SK-MEL-5 (cell line): ENCODE measurements at regions not wholly inside any gene's neighbourhood (a gene's known extent, or its start where the extent isn't known, plus 50 kb on each side); places are given as distances from the start of the nearest gene placed in this dataset.
A peak's percentile ranks its signal among the peaks of the same experiment; 100 is the strongest.
"Not testable (repeated sequence)": the region's sequence is repeated elsewhere in the genome, so short reads cannot be mapped to it uniquely, and the experiment has no call there.

Experiments
- DNase-seq: peaks from one replicate; pipeline ENCODE4 v3.0.0-alpha.2; 2016; ENCODE audit warnings: low read depth, low spot score
- in situ Hi-C: cut with HindIII; loops from 2 replicates; pipeline ENCODE4 v1.10.0; 2016; ENCODE audit warnings: low sequenced_read_pairs, high pct_unique_total_duplicates, low pct_unique_long_range_greater_than_20kb

DNA sequence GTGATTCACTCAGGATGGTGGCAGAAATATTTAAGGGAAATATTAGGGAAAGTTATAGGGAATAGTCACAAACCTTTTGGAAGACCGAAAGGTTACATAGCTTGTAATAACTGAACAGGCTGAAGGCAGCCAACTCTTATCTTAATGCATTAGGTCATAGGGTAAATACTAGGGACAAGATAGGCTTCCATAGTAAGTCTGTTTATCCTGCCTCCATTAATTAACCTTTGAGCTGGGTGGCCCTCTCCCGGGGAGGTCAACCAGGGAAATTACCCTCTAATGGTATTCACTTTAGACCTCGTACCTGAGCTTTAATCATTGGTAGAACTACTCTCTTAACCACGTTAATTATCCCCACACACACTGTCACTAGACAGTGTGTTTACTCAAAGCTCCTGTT is 981.8 kb downstream of the SLC16A7 start:
- no peak for DNase-seq
- in situ Hi-C loops = no loop called here

DNA sequence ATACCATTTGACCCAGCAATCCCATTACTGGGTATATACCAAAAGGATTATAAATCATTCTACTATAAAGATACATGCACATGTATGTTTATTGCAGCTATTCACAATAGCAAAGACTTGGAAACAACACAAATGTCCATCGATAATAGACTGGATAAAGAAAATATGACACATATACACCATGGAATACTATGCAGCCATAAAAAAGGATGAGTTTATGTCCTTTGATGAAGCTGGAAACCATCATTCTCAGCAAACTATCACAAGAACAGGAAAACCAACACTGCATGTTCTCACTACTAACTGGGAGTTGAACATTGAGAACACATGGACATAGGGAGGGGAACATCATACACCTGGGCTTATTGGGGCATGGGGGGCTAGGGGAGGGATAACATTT is 991.8 kb downstream of the SLC16A7 start:
- in situ Hi-C loops = not testable (repeated sequence)

GRCh38 chr12:60594035-60594711 is 998.3 kb downstream of the SLC16A7 start:
- in situ Hi-C loops = no loop called here
- no peak for DNase-seq

More for the DNA sequence above, 991.8 kb downstream of the SLC16A7 start:
- not testable (repeated sequence) for DNase-seq

GRCh38 chr12:60602601-60603000 is 1006.8 kb downstream of the SLC16A7 start:
- in situ Hi-C loops = no loop called here

GRCh38 chr12:60603475-60603874 is 1007.6 kb downstream of the SLC16A7 start:
- DNase-seq, in situ Hi-C loops: not testable (repeated sequence)

More at GRCh38 chr12:60602601-60603000, 1006.8 kb downstream of the SLC16A7 start:
- DNase-seq = no peak

DNA sequence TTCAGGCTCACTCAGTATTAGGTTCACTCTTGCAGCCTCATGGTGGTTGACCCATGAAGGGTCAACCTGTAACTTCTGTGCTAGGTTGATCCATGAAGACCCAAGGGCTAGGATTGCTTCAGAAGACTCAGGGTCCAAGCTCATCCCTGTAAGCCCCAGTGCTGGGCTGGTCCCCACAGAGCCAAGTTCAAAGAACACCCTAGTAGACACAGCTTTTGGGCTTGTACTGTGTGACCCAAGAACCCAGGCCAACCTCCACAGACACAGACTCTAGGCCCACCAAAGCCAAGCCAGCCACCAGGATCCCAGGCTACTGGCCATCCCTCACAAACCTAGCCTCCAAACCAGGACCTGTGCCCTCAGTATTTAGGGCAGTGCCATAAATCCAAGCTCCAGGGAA is 1020.6 kb downstream of the SLC16A7 start:
- in situ Hi-C loops = no loop called here

GRCh38 chr12:60630796-60631195 is 1035.0 kb downstream of the SLC16A7 start:
- DNase-seq = no peak

More for the DNA sequence above, 1020.6 kb downstream of the SLC16A7 start:
- DNase-seq = no peak

DNA sequence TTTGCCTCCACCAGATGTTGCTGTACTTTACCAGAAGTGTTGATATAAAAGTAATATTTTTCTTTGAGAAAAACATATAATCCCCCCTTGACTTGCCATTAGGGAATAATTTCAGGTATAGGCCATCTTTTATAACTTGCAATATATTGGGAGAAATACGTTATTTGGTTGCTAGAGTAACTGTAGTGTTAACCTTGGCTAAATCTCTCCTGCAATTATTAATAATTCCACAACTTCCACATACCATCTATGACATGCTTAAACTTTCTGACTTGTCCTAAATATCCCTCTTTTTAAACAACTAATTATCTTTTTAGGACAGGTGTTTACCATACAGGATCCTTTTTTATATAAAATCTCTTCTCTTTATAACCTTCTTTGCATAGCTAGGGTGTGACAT is 1048.2 kb downstream of the SLC16A7 start:
- no peak for DNase-seq
- in situ Hi-C loops = no loop called here

More at GRCh38 chr12:60630796-60631195, 1035.0 kb downstream of the SLC16A7 start:
- in situ Hi-C loops = no loop called here

DNA sequence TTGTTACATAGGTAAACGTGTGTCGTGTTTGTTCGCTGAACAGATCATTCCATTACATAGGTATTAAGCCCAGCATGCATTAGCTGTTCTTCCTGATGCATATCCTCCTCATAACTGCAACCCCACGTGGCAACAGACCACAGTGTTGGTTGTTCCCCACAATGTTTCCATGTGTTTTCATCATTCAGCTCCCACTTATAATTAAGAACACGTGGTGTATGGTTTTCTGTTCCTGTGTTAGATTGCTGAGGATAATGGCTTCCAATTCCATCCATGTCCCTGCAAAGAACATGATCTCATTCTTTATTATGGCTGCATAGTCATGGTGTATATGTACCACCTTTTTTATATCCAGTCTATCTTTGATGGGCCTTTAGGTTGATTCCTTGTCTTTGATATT is 1071.1 kb downstream of the SLC16A7 start:
- in situ Hi-C loops = no loop called here
- DNase-seq = no peak

GRCh38 chr12:60672949-60673348 is 1077.1 kb downstream of the SLC16A7 start:
- in situ Hi-C loops = no loop called here
- no peak for DNase-seq

DNA sequence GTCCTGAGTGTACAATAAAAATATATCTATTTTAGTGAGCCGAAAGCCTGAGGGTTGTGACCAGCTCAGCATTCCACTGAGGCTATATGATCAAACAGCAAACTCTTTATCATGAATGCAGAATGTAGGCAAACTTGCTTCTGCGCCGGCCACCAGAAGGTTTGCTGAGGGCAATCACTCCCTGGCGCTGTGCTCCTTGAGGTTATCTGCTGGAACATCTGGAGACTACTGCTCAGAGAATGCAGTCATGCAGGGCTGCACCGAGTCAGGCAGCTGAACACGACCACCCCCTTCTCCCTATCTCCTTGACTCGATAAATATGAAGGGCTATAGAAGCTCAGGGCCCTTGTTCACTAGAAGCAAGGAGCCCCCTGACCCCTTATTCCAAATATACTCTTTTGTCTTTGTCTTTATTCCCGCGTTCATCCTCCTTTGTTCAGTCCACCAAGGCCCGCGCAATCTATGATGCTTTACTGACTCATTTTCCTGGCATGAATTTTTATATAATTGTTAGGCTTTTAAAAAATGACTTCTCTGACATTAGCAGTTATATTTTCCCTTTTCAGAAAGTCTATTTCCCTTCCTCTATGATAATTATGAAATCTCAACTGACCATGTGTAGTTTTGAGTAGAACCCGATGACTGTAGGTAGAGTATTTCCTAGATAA is 1089.3 kb downstream of the SLC16A7 start:
- in situ Hi-C loops = no loop called here
- no peak for DNase-seq

DNA sequence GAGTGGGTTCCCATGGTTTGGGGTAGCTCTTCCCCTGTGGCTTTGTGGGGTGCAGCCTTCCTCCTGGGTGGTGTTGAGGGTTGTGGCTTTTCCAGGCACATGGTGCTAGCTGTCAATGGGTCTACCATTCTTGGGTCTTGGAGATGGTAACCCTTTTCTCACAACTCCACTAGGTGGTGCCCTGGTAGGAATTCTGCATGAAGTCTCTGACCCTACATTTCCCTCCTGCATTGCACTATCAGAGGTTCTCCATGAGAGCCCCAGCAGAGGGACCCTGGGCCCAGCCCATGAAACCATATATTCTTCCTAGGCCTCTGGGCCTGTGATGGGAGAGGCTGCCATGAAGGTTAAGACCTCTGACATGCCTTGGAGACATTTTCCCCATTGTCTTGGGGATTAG is 1093.3 kb downstream of the SLC16A7 start:
- peak; percentile 70 for DNase-seq
- in situ Hi-C loops = no loop called here

DNA sequence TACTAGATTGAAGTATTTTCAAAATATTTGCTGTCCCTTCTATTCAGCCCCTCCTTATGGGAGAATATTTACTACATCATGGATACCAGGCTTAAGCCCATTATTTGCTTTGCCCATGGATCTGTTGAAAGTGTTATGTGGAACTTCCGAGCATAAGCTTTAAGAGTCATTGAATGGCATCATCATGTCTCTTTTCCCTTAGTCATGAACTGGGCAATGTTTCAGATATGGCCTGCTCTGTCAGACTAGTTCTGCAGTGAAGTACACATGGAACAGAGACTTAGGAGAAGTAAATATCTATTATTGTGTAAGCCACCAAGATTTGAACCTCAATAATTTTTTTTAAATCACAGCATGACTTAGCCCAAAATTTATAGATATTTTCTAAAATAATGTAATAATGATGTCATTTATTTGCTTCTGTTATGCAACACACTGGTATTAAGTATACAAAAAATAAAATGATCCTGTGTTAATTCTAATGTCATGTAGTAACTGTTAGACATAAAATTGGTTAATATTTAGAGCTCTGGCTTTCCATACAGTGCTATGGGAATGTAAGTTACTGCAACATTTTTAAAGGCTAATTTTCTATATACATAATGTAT is 1097.3 kb downstream of the SLC16A7 start:
- DNase-seq = no peak
- in situ Hi-C loops = no loop called here

- in situ Hi-C loops = no loop called here
- no peak for DNase-seq
These were observed 1108.5 kb downstream of the SLC16A7 start for GRCh38 chr12:60704171-60704914.

DNA sequence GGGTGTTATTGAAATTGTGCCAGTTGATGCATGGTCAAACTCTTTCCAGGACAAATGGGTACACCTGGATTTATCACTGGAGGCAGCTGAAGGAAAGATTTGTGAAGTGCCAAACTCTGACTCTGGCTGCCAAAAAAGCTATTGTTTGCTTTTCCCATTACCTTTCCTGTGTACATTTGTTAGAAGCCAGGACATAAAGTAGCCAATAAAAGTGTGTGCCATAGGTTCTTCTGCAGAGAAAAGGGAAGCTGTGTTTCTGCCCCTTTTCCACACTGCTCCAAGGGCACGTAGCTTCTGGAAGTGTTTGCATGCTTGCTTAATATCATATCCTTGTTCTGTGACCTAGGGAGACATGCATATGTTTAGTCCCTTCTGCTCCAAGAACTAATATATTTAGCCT is 1114.4 kb downstream of the SLC16A7 start:
- DNase-seq = no peak
- in situ Hi-C loops = no loop called here

DNA sequence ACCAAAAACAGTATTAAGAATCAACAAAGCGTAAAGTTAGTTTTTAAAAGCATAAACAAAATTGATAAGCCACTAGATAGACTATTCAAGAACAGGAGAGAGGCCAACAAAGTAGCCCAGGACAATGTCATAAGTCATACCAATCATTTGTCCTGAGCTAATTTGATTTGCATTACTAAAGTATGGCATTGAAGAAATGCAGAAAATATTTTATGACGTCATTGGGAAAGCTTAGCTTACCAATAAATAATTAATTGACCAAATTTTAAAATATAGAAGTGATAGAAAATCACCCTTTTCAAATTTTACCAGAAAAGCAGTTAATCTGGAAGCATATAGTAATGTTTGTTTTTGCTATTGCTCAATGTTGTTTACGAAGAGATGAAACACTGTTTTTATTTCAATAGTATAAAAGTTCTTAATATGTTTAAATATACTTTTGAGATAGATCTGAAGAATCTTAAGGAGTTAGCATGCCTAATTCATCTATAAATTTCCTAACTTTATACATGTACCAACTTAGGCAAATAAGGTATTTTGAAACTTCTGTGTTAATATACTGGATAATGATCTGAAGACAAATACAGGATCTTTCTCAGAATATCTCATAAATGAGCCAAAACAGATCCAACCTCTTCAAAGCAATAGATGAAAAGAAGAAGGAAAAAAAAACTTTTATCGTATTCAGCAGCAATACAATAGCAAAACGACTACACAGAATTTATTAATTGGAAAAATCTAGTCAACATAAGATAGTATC is 1118.5 kb downstream of the SLC16A7 start:
- in situ Hi-C loops = no loop called here

GRCh38 chr12:60724475-60724874 is 1128.6 kb downstream of the SLC16A7 start:
- in situ Hi-C loops = no loop called here
- no peak for DNase-seq

More for the DNA sequence above, 1118.5 kb downstream of the SLC16A7 start:
- DNase-seq = no peak
